CD4-positive, alpha-beta T cell treated with Interleukin-12 subunit alpha and Interleukin-12 subunit beta, for 1 hour (primary cell): ENCODE measurements at regions not wholly inside any gene's neighbourhood (a gene's known extent, or its start where the extent isn't known, plus 50 kb on each side); places are given as distances from the start of the nearest gene placed in this dataset.

Source experiments
- DNase-seq: peaks from one replicate; pipeline ENCODE4 v3.0.0-alpha.2; 2020

DNA sequence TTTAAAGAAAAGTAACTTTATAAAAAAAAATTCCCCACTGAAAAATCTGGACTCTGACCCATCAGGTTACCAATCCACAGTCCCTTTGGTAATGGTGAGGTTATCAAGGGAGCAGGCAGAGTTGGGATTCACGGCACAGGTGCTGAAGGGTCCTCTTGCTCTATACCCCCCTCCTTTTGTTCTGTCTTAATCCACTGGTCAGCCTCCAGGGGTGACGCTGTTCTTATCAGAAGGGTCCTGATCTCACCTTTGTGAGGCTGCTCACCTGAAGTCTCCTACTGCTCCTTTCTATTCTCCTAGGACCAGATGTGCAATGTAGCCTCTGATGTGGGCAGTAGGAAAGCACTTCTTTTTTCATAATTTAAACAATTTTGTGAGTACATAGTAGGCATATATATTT lies 80.6 kb upstream of the E2F8 start:
- no peak for DNase-seq

- DNase-seq, result no peak
These were observed 80.1 kb upstream of the E2F8 start for GRCh38 chr11:19320827-19321226.

DNA sequence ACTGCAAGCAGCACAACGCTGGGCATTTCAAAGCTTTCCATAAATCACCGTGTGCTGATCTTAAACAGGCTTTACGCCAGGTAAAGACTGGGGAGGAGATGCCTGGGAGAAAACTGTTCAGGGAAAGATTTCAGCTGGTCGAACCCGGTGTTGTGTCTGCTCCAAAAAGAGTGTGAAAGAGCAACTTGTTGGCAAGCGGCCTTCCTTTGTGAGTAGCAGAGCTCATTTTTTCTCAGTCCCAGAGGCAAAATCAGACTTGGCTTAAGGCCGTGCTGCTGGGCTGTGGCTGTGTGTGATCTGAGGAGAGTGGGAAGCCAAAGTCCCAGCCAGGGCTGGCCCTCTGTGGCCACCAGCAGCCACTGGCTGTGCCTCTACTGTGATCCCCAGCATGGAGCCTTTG lies 75.7 kb upstream of the E2F8 start:
- DNase-seq, result no peak

GRCh38 chr11:19315511-19315910 lies 74.8 kb upstream of the E2F8 start:
- no peak for DNase-seq

DNA sequence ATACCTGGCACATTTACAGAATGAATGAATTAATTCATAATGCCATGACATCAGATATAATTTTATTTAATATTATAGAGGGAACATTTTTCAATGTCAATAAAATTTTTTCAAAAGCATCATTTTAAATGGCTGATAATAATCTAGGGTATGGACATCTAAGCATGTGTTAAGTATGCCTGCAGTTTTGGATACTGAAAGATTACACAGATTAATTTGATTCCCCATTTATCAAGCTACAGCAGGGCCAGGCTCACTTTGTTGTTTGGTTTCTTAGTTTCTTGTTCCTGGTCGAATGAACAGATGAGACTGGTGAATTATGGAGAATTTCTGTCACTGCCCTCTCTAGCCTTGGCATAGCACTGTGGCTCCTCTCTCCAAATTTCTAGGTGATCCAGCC lies 72.4 kb upstream of the E2F8 start:
- DNase-seq, result no peak

DNA sequence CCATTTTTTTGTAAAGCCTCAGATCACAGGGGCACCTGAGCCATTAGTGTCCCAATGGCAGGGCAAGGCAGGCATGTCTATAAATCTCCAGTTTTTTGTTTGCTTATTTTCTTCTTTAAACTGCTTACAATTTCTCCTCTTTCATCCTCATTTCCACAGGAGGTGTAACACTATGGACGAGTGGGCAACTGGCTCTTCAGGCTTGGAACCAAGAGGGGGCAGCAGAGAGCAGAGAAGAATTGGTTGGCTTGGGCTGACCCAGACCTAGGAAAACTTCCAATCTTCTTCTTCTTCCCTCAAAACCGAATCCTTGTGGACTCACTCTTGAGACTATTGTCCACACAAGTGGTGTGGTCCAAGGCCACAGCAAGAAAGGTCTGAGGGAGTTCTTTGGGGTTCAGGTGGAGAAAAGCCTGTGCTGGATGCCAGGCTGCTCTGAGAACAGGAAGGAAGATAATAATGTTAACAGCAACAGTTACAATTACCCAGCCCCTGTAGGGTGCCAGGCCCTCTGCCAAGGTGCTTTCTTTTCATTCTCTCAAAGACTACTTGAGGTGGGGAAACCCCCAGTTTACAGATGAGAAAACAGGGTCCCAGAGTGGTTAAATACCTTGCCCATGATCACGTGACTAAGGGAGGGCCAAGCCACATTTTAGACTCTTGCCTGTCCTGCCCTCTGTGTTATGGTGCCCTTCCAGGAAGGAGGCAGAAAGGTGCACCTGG lies 70.7 kb upstream of the E2F8 start:
- peak; percentile 33 for DNase-seq

DNA sequence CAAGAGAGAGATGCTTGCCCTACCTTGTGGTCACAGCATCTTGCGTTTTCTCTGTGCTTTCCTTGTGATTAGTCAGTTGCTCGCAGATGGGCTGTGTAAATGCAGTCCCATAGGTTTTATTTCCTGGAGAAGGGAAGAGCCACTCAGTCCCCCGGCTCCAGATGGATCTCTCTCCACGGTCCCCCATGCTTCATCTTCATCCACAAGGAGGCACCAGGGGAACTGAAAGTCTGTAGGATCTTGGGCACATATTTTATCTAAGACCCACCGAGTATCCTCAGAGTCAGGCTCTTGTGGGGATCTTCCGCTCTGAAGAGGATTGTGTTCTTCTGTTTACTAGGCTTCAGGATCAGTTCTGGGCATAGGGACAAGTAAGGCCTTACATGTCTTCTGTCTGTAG lies 66.8 kb upstream of the E2F8 start:
- DNase-seq, result no peak

DNA sequence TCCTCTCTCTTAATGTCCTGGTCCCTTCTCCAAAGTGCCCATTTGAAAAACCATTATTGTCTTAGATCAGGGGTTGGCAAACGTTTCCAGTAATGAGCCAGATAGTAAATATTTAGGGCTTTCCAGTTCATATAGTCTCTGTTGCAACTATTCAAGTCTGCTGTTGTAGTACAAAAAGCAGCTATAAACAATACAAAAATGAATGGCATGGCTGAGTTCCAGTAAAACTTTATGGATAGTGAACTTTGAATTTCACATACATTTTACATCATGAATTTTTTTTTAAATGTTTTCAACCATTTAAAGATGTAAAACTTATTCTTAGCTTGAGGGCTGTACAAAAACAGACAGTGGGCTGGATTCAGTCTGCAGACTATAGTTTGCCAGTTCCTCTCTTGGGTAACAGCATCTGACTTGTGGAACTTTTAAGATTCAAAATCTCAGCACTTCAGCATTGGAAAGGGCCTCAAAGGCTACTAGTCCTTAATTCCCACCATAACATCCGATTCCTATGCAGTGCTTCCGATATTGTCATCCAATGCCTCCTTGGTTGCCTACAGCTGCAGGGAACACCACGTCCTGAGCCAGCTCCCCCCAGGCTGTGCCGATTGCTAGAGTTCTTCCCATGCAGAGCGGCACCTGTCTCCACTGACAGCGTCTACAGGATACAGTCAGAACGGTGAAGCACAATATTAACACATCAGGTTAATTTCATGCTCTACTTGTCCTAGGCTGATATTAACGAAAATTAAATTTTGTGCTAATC lies 65.6 kb upstream of the E2F8 start:
- DNase-seq, result no peak

DNA sequence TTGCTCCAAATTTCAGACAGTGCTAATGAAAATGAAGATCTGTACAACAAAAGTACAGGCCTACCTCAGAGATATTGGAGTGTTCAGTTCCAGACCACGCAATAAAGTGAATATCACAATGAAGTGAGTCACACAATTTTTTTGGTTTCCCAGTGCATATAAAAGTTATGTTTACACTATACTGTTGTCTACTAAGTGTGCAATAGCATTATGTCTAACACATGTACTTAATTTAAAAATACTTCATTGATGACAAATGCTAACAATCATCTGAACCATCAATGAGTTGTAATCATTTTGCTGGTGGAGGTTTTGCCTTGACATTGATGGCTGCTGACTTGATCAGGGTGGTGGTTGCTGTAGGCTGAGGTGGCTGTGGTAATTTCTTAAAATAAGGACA lies 60.6 kb upstream of the E2F8 start:
- DNase-seq, result no peak

DNA sequence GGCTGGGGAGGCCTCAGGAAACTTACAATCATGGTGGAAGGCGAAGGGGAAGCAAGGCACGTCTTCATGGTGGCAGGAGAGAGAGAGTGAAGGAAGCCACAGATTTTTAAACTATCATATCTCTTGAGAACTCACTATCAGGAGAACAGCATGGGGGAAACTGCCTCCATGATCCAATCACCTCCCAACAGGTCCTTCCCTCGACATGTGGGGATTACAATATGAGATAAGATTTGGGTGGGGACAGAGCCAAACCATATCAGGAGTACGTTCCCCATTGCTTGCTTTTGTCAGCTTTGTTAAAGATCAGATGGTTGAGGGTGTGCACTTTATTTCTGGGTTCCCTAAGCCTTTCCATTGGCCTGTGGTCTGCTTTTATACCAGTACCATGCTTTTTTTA lies 53.7 kb upstream of the E2F8 start:
- no peak for DNase-seq

DNA sequence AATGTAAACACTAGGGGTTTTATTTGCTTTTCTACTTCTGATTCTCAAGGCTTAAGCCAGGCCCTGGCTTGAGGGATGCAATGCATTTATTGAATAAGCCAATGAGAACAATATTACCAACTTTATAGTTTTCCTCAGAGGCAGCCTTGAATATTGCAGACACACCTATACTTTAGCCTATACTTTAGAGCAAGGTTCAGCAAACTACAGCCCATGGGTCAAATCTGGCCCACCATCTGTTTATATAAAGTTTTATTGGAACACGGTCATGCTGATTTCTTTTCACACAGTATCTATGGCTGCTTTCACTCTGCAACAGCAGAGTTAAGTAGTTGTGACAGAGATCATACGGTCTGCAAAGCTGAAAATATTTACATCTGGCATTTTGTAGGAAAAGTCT lies 50.3 kb upstream of the E2F8 start:
- no peak for DNase-seq
